AG04450 (cell line): ENCODE measurements at regions not wholly inside any gene's neighbourhood (a gene's known extent, or its start where the extent isn't known, plus 50 kb on each side); places are given as distances from the start of the nearest gene placed in this dataset.

Source experiments
- CTCF ChIA-PET: fragments of 300-600, 350-600 bp; formaldehyde crosslinking; extraction: SDS; loops from one replicate; lab custom pipeline; 2022; ENCODE audit warnings: antibody characterized with exemption, inconsistent platforms; lab: Charles Lee
- POLR2A ChIA-PET: fragments of 350-600 bp; formaldehyde crosslinking; extraction: SDS; loops from one replicate; lab custom pipeline; 2021; ENCODE audit warnings: antibody characterized with exemption, inconsistent platforms; lab: Yijun Ruan, JAX
- DNase-seq: peaks from one replicate; pipeline ENCODE4 v3.0.0-alpha.2; 2011; ENCODE audit warnings: low read depth, low spot score
- H3K27ac ChIP-seq: one replicate; pipeline ENCODE4 v1.5.1; 2012; ENCODE audit warnings: low read depth, low read length, control low read depth
- H3K27me3 ChIP-seq: one replicate; pipeline ENCODE4 v1.6.0; 2012; ENCODE audit warnings: low read length; ENCODE audit not compliant: control insufficient read depth, insufficient read depth
- H3K4me3 ChIP-seq: 2 replicates; pipeline ENCODE4 v1.5.1; 2011; ENCODE audit warnings: mild to moderate bottlenecking, low read depth, low read length, control low read depth
- H3K9me3 ChIP-seq: 2 replicates; pipeline ENCODE4 v1.5.1; 2012; ENCODE audit warnings: low read length; ENCODE audit not compliant: control insufficient read depth, insufficient read depth
- TF ChIP-seq, protein P1 (sequence below): IDR thresholded peaks from 2 replicates; pipeline ENCODE4 v1.5.1; 2011; ENCODE audit warnings: low read depth, low read length, control low read depth, inconsistent platforms

DNA sequence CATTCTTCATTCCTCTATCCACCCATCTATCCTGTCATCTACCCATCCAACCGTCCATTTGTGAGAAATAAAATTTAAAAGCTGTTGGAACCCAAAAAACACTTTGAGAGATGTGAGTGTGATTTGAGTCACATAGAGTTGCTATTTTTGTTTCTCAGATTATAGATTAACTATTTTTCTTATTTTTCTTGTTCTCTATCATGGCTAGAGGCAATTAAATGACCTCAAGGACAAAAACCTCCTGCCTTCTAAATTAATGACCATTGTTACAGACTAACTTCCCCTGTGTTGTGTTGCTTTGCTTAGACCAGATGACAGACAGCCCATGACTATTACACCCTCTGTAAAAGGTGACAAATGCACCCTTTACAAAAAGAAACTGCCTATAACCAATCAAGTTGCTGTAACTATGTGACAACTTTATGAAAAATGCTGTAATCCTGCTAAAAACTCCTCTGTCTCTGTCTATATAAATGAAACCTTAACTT is 207.9 kb upstream of the CXCR4 start:
- TF ChIP-seq, protein P1, sequence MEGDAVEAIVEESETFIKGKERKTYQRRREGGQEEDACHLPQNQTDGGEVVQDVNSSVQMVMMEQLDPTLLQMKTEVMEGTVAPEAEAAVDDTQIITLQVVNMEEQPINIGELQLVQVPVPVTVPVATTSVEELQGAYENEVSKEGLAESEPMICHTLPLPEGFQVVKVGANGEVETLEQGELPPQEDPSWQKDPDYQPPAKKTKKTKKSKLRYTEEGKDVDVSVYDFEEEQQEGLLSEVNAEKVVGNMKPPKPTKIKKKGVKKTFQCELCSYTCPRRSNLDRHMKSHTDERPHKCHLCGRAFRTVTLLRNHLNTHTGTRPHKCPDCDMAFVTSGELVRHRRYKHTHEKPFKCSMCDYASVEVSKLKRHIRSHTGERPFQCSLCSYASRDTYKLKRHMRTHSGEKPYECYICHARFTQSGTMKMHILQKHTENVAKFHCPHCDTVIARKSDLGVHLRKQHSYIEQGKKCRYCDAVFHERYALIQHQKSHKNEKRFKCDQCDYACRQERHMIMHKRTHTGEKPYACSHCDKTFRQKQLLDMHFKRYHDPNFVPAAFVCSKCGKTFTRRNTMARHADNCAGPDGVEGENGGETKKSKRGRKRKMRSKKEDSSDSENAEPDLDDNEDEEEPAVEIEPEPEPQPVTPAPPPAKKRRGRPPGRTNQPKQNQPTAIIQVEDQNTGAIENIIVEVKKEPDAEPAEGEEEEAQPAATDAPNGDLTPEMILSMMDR: no peak
- no peak overlapping the region for H3K4me3 ChIP-seq
- H3K27ac ChIP-seq: no peak overlapping the region
- DNase-seq: no peak
- H3K27me3 ChIP-seq: no peaks in the 10 kb centered on the region
- ChIA-PET POLR2A (no interaction called here), CTCF (no interaction called here)
- H3K9me3 ChIP-seq: no peaks in the 10 kb centered on the region

DNA sequence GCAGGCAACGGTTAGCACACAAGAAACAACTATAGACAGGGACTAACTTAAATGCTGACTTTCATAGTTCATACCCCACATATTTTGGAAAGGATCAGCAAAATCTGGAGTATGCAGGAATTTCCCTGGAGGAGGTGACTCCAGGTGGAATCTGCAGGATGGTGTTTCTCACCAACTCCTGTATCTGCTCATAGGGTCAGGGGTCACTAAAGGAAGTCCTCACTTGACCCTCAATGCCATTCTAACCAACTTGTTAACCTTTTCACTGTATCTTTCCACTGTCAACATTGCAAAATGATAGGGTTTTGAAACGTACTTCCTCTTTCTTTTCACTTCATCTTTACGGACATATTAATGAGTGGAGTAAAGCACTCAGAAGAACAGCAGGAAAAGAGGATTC is 207.0 kb upstream of the CXCR4 start:
- no peak overlapping the region for H3K4me3 ChIP-seq
- H3K27me3 ChIP-seq: no peaks in the 10 kb centered on the region
- H3K9me3 ChIP-seq: no peaks in the 10 kb centered on the region
- TF ChIP-seq, protein P1: no peak
- ChIA-PET POLR2A (no interaction called here), CTCF (no interaction called here)
- H3K27ac ChIP-seq: no peak overlapping the region
- no peak for DNase-seq

DNA sequence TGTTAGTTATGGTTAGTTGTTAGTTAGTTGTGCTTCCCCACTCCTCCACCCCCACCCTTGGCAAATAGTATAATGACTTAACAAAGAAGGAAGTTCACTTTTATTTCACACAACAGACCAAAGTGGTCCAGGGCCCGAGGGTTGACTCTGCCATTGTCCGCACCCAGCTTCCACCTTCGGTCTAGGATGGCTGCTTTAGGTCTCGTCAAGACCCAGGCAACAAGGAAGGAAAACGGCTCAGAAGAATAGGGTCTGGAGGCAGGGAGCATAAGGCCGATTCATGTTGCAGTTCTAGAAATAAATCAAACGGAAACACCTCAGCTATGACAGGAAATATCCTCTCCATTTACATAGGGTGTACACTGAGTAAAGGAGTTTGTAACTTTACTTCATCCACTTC is 206.0 kb upstream of the CXCR4 start:
- H3K27me3 ChIP-seq: no peaks in the 10 kb centered on the region
- TF ChIP-seq, protein P1: no peak
- ChIA-PET POLR2A (no interaction called here), CTCF (no interaction called here)
- no peak for DNase-seq
- H3K9me3 ChIP-seq: no peaks in the 10 kb centered on the region
- no peak overlapping the region for H3K4me3 ChIP-seq
- no peak overlapping the region for H3K27ac ChIP-seq

DNA sequence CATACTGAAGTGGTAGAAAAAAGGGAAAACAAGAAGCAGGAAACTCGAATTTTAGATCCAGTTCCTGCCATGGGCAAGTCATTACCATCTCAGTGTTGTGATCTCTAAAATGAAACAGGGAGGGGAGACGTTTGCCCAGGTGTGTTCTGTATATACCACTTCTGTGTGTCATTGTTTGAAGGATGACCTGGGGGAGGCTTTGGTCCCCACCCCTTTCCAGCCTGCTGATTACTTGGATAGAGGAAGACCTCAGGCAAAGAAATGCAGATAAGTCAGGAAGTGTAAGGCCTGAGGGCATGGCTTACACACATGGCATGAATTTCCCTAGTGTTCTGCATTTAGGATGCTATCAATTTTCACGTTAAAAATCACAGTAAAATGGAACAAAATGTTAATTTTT is 205.2 kb upstream of the CXCR4 start:
- no peak for DNase-seq
- CTCF ChIA-PET: interaction anchor here (1.5 kb wide), 1 partner anchor 409 kb away, joined by 3 read pairs; no protein-coding TSS in a partner anchor

DNA sequence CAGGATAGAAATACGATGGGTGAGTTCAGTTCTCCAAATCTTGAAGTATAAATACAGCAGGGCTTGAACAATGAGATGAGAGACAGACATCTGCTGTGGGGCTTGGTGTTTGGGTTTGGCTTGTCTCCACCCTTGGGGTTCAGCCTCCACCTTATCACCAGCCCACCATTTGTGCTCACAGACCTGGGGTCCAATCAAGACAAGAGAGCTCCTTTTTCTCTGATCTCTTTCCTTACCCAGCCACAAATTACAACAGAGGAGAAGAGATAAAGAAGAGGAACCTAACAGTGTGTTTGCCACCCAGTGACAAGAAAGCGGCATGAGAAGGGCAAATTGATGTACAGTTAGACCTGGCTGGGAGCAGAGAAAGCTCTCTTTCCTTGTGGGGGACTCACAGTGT is 204.5 kb upstream of the CXCR4 start:
- no peak overlapping the region for H3K4me3 ChIP-seq
- H3K9me3 ChIP-seq: no peaks in the 10 kb centered on the region
- TF ChIP-seq, protein P1: no peak
- H3K27me3 ChIP-seq: no peaks in the 10 kb centered on the region
- no peak for DNase-seq
- CTCF ChIA-PET: interaction anchor here (1.5 kb wide), 1 partner anchor 408 kb away, joined by 3 read pairs; no protein-coding TSS in a partner anchor
- POLR2A ChIA-PET: no interaction called here
- no peak overlapping the region for H3K27ac ChIP-seq

More for the DNA sequence above, 205.2 kb upstream of the CXCR4 start:
- Histone ChIP-seq H3K27ac (no peak overlapping the region), H3K4me3 (no peak overlapping the region), H3K9me3 (no peaks in the 10 kb centered on the region), H3K27me3 (no peaks in the 10 kb centered on the region)
- POLR2A ChIA-PET: no interaction called here
- TF ChIP-seq, protein P1: no peak
